Kidney (tissue), 13 donors: ENCODE measurements at regions not wholly inside any gene's neighbourhood (a gene's known extent, or its start where the extent isn't known, plus 50 kb on each side); places are given as distances from the start of the nearest gene placed in this dataset.

Source experiments
- DNase-seq, 5 donors: peaks; one replicate each; pipeline ENCODE4 v3.0.0-alpha.2; 2013 to 2020
- FAIRE-seq: peaks from 2 replicates; lab custom pipeline; 2012; peaks lifted over from hg19 to GRCh38; lab: Jason Lieb, UNC
- H3K27ac ChIP-seq, 2 donors: one replicate each; pipeline ENCODE4 v1.7.0; 2013; ENCODE audit warnings: low read depth in 2 of 2, low read length in 2 of 2, inconsistent platforms in 1 of 2
- H3K27me3 ChIP-seq: one replicate; pipeline ENCODE4 v1.7.1; 2013; ENCODE audit warnings: low read length, inconsistent platforms; ENCODE audit not compliant: control insufficient read depth, insufficient read depth
- H3K36me3 ChIP-seq, 3 donors: one replicate each; pipeline versions ENCODE4 v1.7.0 to v1.7.1; 2013; ENCODE audit warnings: low read length in 3 of 3, control low read depth in 1 of 3, inconsistent platforms in 1 of 3; ENCODE audit not compliant: insufficient read depth in 3 of 3, control insufficient read depth in 2 of 3
- H3K4me1 ChIP-seq, 3 donors: one replicate each; pipeline versions ENCODE4 v1.7.0 to v1.7.1; 2013; ENCODE audit warnings: low read length in 3 of 3, inconsistent platforms in 1 of 3, low read depth in 1 of 3; ENCODE audit not compliant: control insufficient read depth in 2 of 3, insufficient read depth in 2 of 3
- H3K4me3 ChIP-seq, 3 donors: one replicate each; pipeline versions ENCODE4 v1.7.0 to v1.8.1; 2013; ENCODE audit warnings: low read length in 3 of 3, control low read depth in 1 of 3, inconsistent platforms in 1 of 3
- H3K9ac ChIP-seq, 3 donors: one replicate each; pipeline versions ENCODE4 v1.7.0 to v1.7.1; 2013; ENCODE audit warnings: low read length in 3 of 3, control low read depth in 1 of 3, inconsistent platforms in 1 of 3
- H3K9me3 ChIP-seq, 3 donors: one replicate each; pipeline versions ENCODE4 v1.7.0 to v1.7.1; 2013; ENCODE audit warnings: low read length in 3 of 3, control low read depth in 1 of 3, inconsistent platforms in 1 of 3; ENCODE audit not compliant: control insufficient read depth in 2 of 3, insufficient read depth in 1 of 3
- CTCF ChIP-seq: IDR thresholded peaks from 3 replicates; pipeline ENCODE4 v1.5.1; 2012; ENCODE audit warnings: mild to moderate bottlenecking, moderate library complexity, borderline replicate concordance; ENCODE audit not compliant: insufficient read depth; ENCODE audit errors: extremely low read depth
- intact Hi-C: fragments of 100-400 bp; cut with DNase I; formaldehyde crosslinking; loops from one replicate; pipeline ENCODE4 v1.11.1; 2022
- donor health status: control.
- donor health status: control.
- donor health status: control.
- donor health status: control.
- donor health status: control.
- donor health status: DM: yes; HTN: yes; CAD: no.
- donor health status: Normal renal cell carcinoma (clear cell type).

- H3K4me1 ChIP-seq: peaks cover 0 to 6% (median 2%) of the 10 kb centered on the region in 3 donors
- TF ChIP-seq CTCF: no peak
- H3K27ac ChIP-seq: no peak overlapping the region
- H3K4me3 ChIP-seq: no peak overlapping the region
- no peaks in the 10 kb centered on the region for H3K36me3 ChIP-seq
- no peak overlapping the region for H3K9ac ChIP-seq
- DNase-seq (peak in 1 of 5 donors; percentile 20), FAIRE-seq (no peak)
- intact Hi-C loops: no loop called here
- no peaks in the 10 kb centered on the region for H3K27me3 ChIP-seq
- no peaks in the 10 kb centered on the region for H3K9me3 ChIP-seq
Observed at GRCh38 chr6:139744891-139745290, 370.4 kb upstream of the CITED2 start.

GRCh38 chr6:139743664-139744437, 369.4 kb upstream of the CITED2 start:
- DNase-seq (no peak), FAIRE-seq (no peak)
- TF ChIP-seq CTCF: no peak
- Histone ChIP-seq H3K4me1 (peaks cover 0 to 6% (median 2%) of the 10 kb centered on the region in 3 donors), H3K4me3 (no peak overlapping the region), H3K36me3 (no peaks in the 10 kb centered on the region), H3K27me3 (no peaks in the 10 kb centered on the region), H3K27ac (no peak overlapping the region), H3K9me3 (no peaks in the 10 kb centered on the region), H3K9ac (no peak overlapping the region)
- intact Hi-C loops: no loop called here

GRCh38 chr6:139742671-139743070, 368.2 kb upstream of the CITED2 start:
- no peaks in the 10 kb centered on the region for H3K36me3 ChIP-seq
- H3K9me3 ChIP-seq: no peaks in the 10 kb centered on the region
- FAIRE-seq: no peak
- no peak for TF ChIP-seq CTCF
- intact Hi-C loops: no loop called here
- H3K9ac ChIP-seq: no peak overlapping the region
- H3K27me3 ChIP-seq: no peaks in the 10 kb centered on the region
- H3K4me3 ChIP-seq: no peak overlapping the region
- peak in 1 of 5 donors; percentile 38 for DNase-seq
- H3K27ac ChIP-seq: no peak overlapping the region
- peaks cover 0 to 6% (median 2%) of the 10 kb centered on the region in 3 donors for H3K4me1 ChIP-seq
